ENCODE measurements at regions not wholly inside any gene's neighbourhood (a gene's known extent, or its start where the extent isn't known, plus 50 kb on each side); places are given as distances from the start of the nearest gene placed in this dataset.

DNA sequence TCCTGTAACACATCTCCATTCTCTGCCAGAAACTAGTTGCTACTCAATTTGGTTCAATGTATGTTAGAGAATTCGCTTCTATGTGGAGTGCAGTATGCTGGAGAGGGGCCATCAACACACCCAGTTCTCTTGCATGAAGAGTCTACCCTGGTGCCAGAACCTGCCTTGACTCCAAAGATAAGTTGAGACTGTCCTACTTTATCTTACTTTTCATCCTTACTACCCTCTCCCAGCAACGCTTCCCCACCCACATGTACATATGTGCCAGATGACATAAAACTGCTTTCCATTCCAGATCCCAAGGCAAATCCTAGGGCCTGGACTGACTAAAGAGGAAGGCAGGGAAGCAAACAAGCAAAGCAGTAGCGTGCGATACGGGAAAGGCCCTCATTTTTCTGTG is 442.6 kb upstream of the THRB start:
- DNase-seq (ENCODE audit: low read depth), result no peak
- H3K4me3 ChIP-seq (ENCODE audit: low read depth, low read length), result no peak overlapping the region
- no peak for TF ChIP-seq MYC (IDR thresholded peaks at IDR 0.05; ENCODE audit: low read depth, low read length)
- no peak for TF ChIP-seq CTCF (IDR thresholded peaks at IDR 0.05; ENCODE audit: low read depth, low read length)
- no peak for TF ChIP-seq POLR2A (IDR thresholded peaks at IDR 0.05; ENCODE audit: extremely low read depth, insufficient read length)
- TF ChIP-seq MAX (IDR thresholded peaks at IDR 0.05; ENCODE audit: low read depth, low read length), result no peak

- H3K4me3 ChIP-seq (ENCODE audit: low read depth, low read length), result no peak overlapping the region
- no peak for DNase-seq (ENCODE audit: low read depth)
- TF ChIP-seq CTCF (IDR thresholded peaks at IDR 0.05; ENCODE audit: low read depth, low read length) (no peak), MYC (IDR thresholded peaks at IDR 0.05; ENCODE audit: low read depth, low read length) (no peak), MAX (IDR thresholded peaks at IDR 0.05; ENCODE audit: low read depth, low read length) (no peak), POLR2A (IDR thresholded peaks at IDR 0.05; ENCODE audit: extremely low read depth, insufficient read length) (no peak)
Observed at GRCh38 chr3:24937780-24938179, 443.1 kb upstream of the THRB start.

GRCh38 chr3:24943961-24944360 is 449.3 kb upstream of the THRB start:
- TF ChIP-seq CTCF (IDR thresholded peaks at IDR 0.05; ENCODE audit: low read depth, low read length), result no peak
- no peak for TF ChIP-seq POLR2A (IDR thresholded peaks at IDR 0.05; ENCODE audit: extremely low read depth, insufficient read length)
- TF ChIP-seq MYC (IDR thresholded peaks at IDR 0.05; ENCODE audit: low read depth, low read length), result no peak
- no peak for TF ChIP-seq MAX (IDR thresholded peaks at IDR 0.05; ENCODE audit: low read depth, low read length)
- no peak overlapping the region for H3K4me3 ChIP-seq (ENCODE audit: low read depth, low read length)
- no peak for DNase-seq (ENCODE audit: low read depth)

- TF ChIP-seq CTCF (IDR thresholded peaks at IDR 0.05; ENCODE audit: low read depth, low read length) (no peak), POLR2A (IDR thresholded peaks at IDR 0.05; ENCODE audit: extremely low read depth, insufficient read length) (no peak), MYC (IDR thresholded peaks at IDR 0.05; ENCODE audit: low read depth, low read length) (no peak), MAX (IDR thresholded peaks at IDR 0.05; ENCODE audit: low read depth, low read length) (no peak)
- no peak for DNase-seq (ENCODE audit: low read depth)
Observed at GRCh38 chr3:24944805-24945520, 450.3 kb upstream of the THRB start.

GRCh38 chr3:24945563-24945962 is 450.9 kb upstream of the THRB start:
- H3K4me3 ChIP-seq (ENCODE audit: low read depth, low read length), result no peak overlapping the region
- TF ChIP-seq CTCF (IDR thresholded peaks at IDR 0.05; ENCODE audit: low read depth, low read length) (no peak), MAX (IDR thresholded peaks at IDR 0.05; ENCODE audit: low read depth, low read length) (no peak), POLR2A (IDR thresholded peaks at IDR 0.05; ENCODE audit: extremely low read depth, insufficient read length) (no peak), MYC (IDR thresholded peaks at IDR 0.05; ENCODE audit: low read depth, low read length) (no peak)
- DNase-seq (ENCODE audit: low read depth), result no peak

More at GRCh38 chr3:24944805-24945520, 450.3 kb upstream of the THRB start:
- no peak overlapping the region for H3K4me3 ChIP-seq (ENCODE audit: low read depth, low read length)

All from NB4 (cell line).